ENCODE measurements at regions not wholly inside any gene's neighbourhood (a gene's known extent, or its start where the extent isn't known, plus 50 kb on each side); places are given as distances from the start of the nearest gene placed in this dataset.

GRCh38 chr15:70510433-70510832 lies 252.9 kb downstream of the UACA start:
- Histone ChIP-seq H3K36me3 (no peaks in the 10 kb centered on the region), H3K9me3 (replicated peaks) (peaks cover 40% of the 10 kb centered on the region), H3K27ac (replicated peaks) (no peak overlapping the region), H3K4me1 (peaks cover 6% of the 10 kb centered on the region), H3K4me3 (no peak overlapping the region), H3K27me3 (ENCODE audit: low read depth) (peaks cover 12% of the 10 kb centered on the region)
- intact Hi-C loops (cut with micrococcal nuclease): no loop called here
- TF ChIP-seq CTCF (IDR thresholded peaks at IDR 0.05; ENCODE audit: borderline replicate concordance): no peak
- DNase-seq: no peak

GRCh38 chr15:70509731-70510143 lies 253.6 kb downstream of the UACA start:
- no peak for TF ChIP-seq CTCF (IDR thresholded peaks at IDR 0.05; ENCODE audit: borderline replicate concordance)
- intact Hi-C loops (cut with micrococcal nuclease): no loop called here

DNA sequence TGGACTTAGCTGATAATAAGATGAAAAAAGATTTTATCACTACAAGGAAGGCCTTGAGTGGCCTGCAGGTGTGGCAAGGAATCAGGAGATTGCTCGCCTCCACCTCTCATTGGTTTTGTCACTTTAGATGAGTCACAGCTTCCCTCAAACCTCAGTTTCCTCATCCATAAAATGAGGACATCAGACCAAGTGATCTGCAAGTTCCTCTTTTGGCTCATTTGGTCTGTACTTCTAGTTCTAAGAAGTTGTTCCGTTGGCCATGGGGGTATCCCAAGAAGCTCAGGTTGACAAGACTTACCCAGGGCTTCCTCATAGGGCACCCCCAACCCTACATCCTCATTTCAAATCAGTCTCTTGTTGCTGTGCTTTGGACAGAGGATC lies 254.1 kb downstream of the UACA start:
- no peaks in the 10 kb centered on the region for H3K36me3 ChIP-seq
- no peak for DNase-seq
- intact Hi-C loops (cut with micrococcal nuclease): no loop called here
- H3K27me3 ChIP-seq (ENCODE audit: low read depth): peaks cover 2% of the 10 kb centered on the region
- H3K27ac ChIP-seq (replicated peaks): no peak overlapping the region
- peaks cover 40% of the 10 kb centered on the region for H3K9me3 ChIP-seq (replicated peaks)
- H3K4me1 ChIP-seq: peaks cover 18% of the 10 kb centered on the region
- no peak for TF ChIP-seq CTCF (IDR thresholded peaks at IDR 0.05; ENCODE audit: borderline replicate concordance)
- H3K4me3 ChIP-seq: no peak overlapping the region

More at GRCh38 chr15:70509731-70510143, 253.6 kb downstream of the UACA start:
- Histone ChIP-seq H3K36me3 (no peaks in the 10 kb centered on the region), H3K27me3 (ENCODE audit: low read depth) (peaks cover 6% of the 10 kb centered on the region), H3K4me1 (peaks cover 13% of the 10 kb centered on the region), H3K9me3 (replicated peaks) (peaks cover 40% of the 10 kb centered on the region), H3K4me3 (no peak overlapping the region), H3K27ac (replicated peaks) (no peak overlapping the region)
- DNase-seq: no peak

GRCh38 chr15:70508561-70509281 lies 254.6 kb downstream of the UACA start:
- Histone ChIP-seq H3K27me3 (ENCODE audit: low read depth) (no peaks in the 10 kb centered on the region), H3K36me3 (no peaks in the 10 kb centered on the region), H3K4me1 (peaks cover 23% of the 10 kb centered on the region), H3K4me3 (no peak overlapping the region), H3K9me3 (replicated peaks) (peaks cover 40% of the 10 kb centered on the region), H3K27ac (replicated peaks) (no peak overlapping the region)
- TF ChIP-seq CTCF (IDR thresholded peaks at IDR 0.05; ENCODE audit: borderline replicate concordance): no peak
- no peak for DNase-seq
- intact Hi-C loops (cut with micrococcal nuclease): no loop called here

- intact Hi-C loops (cut with micrococcal nuclease): no loop called here
- Histone ChIP-seq H3K27me3 (ENCODE audit: low read depth) (no peaks in the 10 kb centered on the region), H3K36me3 (no peaks in the 10 kb centered on the region), H3K27ac (replicated peaks) (no peak overlapping the region), H3K4me1 (peaks cover 30% of the 10 kb centered on the region), H3K9me3 (replicated peaks) (peaks cover 40% of the 10 kb centered on the region), H3K4me3 (no peak overlapping the region)
- no peak for DNase-seq
- no peak for TF ChIP-seq CTCF (IDR thresholded peaks at IDR 0.05; ENCODE audit: borderline replicate concordance)
Measured at GRCh38 chr15:70507772-70508371, 255.5 kb downstream of the UACA start.

Data from left ventricle myocardium inferior (tissue), 1 donor.